GM13976 (cell line): ENCODE measurements at regions not wholly inside any gene's neighbourhood (a gene's known extent, or its start where the extent isn't known, plus 50 kb on each side); places are given as distances from the start of the nearest gene placed in this dataset.

Experiments used
- DNase-seq: peaks from one replicate; pipeline ENCODE4 v3.0.0; 2012; ENCODE audit warnings: low spot score
- in situ Hi-C: fragments of 300-500 bp; cut with MboI; formaldehyde crosslinking; loops from one replicate; pipeline ENCODE4 v1.12.0; 2022; ENCODE audit warnings: low sequenced_read_pairs, mixed read lengths, inconsistent platforms; ENCODE audit not compliant: unreplicated experiment
- TF ChIP-seq, protein P1 (sequence below): IDR thresholded peaks from 2 replicates; pipeline ENCODE4 v1.5.1; 2012; ENCODE audit warnings: borderline replicate concordance, mild to moderate bottlenecking; ENCODE audit not compliant: insufficient read depth; ENCODE audit errors: extremely low read depth, missing control alignments, control extremely low read depth

DNA sequence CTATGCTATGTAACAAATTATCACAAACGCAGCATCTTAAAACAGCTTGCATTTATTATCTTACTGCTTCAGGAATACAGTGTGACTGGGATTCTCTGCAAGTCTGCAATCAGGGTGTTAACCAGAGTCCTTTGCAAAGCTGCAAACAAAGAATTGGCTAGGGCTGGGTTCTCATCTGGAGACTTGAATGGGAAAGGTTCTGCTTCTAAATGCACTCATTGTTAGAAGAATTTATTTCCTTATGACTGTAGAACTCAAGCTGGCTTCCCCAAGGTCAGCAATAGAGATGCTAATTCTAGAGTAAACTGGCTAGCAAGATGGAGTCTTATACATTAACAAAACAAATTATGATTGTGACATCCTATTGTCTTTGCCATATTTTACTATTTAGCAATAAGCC, 673.7 kb downstream of the DIPK2A start:
- in situ Hi-C loops, result no loop called here
- no peak for DNase-seq
- TF ChIP-seq, protein P1, sequence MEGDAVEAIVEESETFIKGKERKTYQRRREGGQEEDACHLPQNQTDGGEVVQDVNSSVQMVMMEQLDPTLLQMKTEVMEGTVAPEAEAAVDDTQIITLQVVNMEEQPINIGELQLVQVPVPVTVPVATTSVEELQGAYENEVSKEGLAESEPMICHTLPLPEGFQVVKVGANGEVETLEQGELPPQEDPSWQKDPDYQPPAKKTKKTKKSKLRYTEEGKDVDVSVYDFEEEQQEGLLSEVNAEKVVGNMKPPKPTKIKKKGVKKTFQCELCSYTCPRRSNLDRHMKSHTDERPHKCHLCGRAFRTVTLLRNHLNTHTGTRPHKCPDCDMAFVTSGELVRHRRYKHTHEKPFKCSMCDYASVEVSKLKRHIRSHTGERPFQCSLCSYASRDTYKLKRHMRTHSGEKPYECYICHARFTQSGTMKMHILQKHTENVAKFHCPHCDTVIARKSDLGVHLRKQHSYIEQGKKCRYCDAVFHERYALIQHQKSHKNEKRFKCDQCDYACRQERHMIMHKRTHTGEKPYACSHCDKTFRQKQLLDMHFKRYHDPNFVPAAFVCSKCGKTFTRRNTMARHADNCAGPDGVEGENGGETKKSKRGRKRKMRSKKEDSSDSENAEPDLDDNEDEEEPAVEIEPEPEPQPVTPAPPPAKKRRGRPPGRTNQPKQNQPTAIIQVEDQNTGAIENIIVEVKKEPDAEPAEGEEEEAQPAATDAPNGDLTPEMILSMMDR, result no peak

DNA sequence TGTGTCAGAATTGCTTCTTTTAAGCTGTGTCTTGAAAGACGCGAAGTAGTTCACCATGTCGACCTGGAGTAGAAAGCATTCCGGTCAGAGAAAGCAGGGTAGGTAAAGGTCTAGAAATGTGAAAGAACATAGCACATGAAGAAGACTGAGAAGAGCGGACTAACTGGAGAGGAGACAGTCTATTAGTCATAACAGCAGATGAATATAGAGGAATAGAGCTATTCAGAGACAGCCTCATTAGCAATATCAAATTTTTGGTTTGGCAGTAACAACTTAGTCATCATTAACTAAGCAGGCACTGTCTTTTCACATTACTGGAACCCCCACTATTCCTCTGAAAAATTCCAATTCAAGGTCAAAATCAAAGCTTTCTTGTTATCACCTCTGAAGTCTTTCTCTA, 678.8 kb downstream of the DIPK2A start:
- no peak for DNase-seq
- TF ChIP-seq, protein P1, result no peak
- in situ Hi-C loops, result no loop called here

DNA sequence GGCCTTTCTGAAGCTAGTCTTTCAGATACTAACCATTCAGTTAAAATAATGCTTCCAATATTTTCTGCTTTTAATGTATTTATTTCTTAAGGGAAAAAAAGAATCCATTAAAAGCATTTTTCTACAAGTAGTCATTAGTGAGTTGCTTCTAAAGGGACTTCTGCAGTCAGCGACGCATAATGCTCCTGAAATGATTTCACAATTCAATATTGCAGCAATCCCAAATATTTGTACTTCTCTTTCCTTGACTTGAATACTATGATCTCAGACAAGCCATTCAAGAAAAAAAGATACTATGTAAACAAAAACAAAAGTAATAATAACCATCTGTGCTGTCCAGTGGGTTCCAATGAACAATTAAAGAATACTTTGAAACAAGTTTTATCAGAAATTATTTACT, 681.0 kb downstream of the DIPK2A start:
- TF ChIP-seq, protein P1, result no peak
- in situ Hi-C loops, result no loop called here
- no peak for DNase-seq

DNA sequence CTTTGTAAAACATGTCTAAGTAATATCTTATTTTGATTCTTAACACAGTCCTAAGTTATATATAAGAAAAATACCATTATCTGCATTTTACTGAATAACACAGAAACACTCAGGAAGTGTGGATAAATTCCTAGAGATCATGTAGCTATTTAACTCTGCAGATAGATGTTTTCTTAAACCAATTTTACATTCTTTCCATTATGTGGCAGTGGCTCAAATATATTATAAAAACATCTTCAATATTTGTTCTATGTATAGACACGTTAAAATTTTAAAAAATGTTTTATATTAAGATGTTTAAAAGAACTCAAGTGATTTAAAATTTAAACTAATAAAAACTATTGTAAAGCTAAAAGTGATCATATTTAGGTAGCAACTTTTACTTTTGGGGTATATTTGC, 683.8 kb downstream of the DIPK2A start:
- in situ Hi-C loops, result no loop called here

DNA sequence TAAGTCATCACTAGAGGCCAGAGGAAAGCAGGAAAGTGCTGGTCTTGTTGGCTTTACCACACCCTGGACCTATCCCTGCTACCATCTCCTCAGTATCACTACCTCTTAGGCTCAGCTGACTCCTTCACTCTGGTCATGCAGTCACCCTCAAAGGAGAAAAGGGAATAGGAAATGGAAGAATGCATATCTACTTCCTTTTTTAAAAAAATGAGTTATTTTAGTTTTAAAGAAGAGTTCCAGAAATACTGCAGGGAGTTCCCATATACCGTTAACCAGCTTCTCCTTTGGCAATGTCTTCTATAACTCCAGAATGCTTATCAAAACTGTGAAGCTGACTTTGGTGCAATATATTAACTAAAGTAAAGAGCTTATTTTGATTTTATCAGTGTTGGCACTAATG, 688.6 kb downstream of the DIPK2A start:
- in situ Hi-C loops, result no loop called here
- TF ChIP-seq, protein P1, result no peak
- DNase-seq, result no peak

More for the DNA sequence above, 683.8 kb downstream of the DIPK2A start:
- TF ChIP-seq, protein P1, result no peak
- no peak for DNase-seq

DNA sequence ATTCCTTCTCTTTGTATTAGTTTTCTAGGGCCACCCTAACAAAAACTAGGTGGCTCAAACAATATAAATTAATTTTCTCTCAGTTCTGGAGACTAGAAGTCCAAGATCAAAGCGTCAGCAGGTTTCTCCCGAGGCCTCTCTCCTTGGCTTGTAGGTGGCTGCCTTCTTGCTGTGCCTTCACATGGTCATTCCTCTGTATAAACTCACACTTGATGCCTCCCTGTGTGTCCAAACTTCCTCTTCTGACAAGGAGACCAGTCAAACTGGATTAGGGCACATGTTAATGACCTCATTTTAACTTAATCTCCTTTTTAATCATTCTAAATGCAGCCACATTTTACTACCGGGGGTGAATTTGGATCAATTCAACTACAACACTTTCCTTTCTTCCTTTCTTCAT, 691.1 kb downstream of the DIPK2A start:
- DNase-seq, result no peak
- TF ChIP-seq, protein P1, result no peak
- in situ Hi-C loops, result no loop called here
